ENCODE measurements at regions not wholly inside any gene's neighbourhood (a gene's known extent, or its start where the extent isn't known, plus 50 kb on each side); places are given as distances from the start of the nearest gene placed in this dataset.

GRCh38 chr6:90708206-90708737 lies 121.4 kb upstream of the MAP3K7 start (continued):
- no peak for TF ChIP-seq SPI1 (IDR thresholded peaks at IDR 0.05; ENCODE audit: borderline replicate concordance, insufficient read depth, low read depth, low read length)

- no peaks in the 10 kb centered on the region for H3K79me2 ChIP-seq (ENCODE audit: control insufficient read depth, insufficient read depth, low read length)
- no peak for FAIRE-seq
- ChIA-PET SMC1A (ENCODE audit: uncharacterized antibody, unreplicated experiment) (no interaction called here), POLR2A (no interaction called here), CTCF (no interaction called here), RAD21 (ENCODE audit: unreplicated experiment) (no interaction called here)
- H3K27ac ChIP-seq (ENCODE audit: control insufficient read depth, insufficient read depth): no peak overlapping the region
- H3K4me1 ChIP-seq (ENCODE audit: control insufficient read depth, insufficient read depth, low read length): no peaks in the 10 kb centered on the region
- H4K20me1 ChIP-seq (ENCODE audit: control insufficient read depth, insufficient read depth): no peaks in the 10 kb centered on the region
- H3K9me3 ChIP-seq (replicated peaks; ENCODE audit: control insufficient read depth, insufficient read depth, low read length): no peaks in the 10 kb centered on the region
- DNase-seq (ENCODE audit: low read depth, low spot score): no peak
- BruUV-seq (replicated peaks): no TSS peak
- H3K9ac ChIP-seq (ENCODE audit: control insufficient read depth, insufficient read depth, low read length): no peak overlapping the region
- in situ Hi-C loops (cut with MboI) (no loop called here), intact Hi-C loops (cut with micrococcal nuclease; ENCODE audit: unreplicated experiment) (no loop called here)
- no peak for ATAC-seq
- H3K36me3 ChIP-seq (ENCODE audit: control insufficient read depth in 2 of 2, insufficient read depth in 2 of 2, low read length in 1 of 2): no peaks in the 10 kb centered on the region
- H3K4me3 ChIP-seq: no peak overlapping the region
- TF ChIP-seq BHLHE40 (IDR thresholded peaks at IDR 0.05; ENCODE audit: borderline replicate concordance in 1 of 2, low read depth in 2 of 2, low read length in 1 of 2) (no peak), NFIC (IDR thresholded peaks at IDR 0.05; ENCODE audit: low read depth, low read length) (no peak), IRF4 (IDR thresholded peaks at IDR 0.05; ENCODE audit: low read depth, low read length) (no peak), SREBF1 (IDR thresholded peaks at IDR 0.05; ENCODE audit: low read length) (no peak), YBX1 (IDR thresholded peaks at IDR 0.05) (no peak), KAT2A (conservative IDR thresholded peaks at IDR 0.05; ENCODE audit: control insufficient read depth, low read depth, low read length) (no peak), E2F8 (IDR thresholded peaks at IDR 0.05; ENCODE audit: low read depth, partially characterized antibody) (no peak), ZNF274 (IDR thresholded peaks at IDR 0.05; ENCODE audit: insufficient read depth, insufficient read length) (no peak), HDAC6 (IDR thresholded peaks at IDR 0.05; ENCODE audit: unreplicated experiment) (no peak)
- no peak overlapping the region for H2AFZ ChIP-seq (ENCODE audit: control insufficient read depth, low read depth, low read length)
- H3K27me3 ChIP-seq (replicated peaks in 1 of 2; ENCODE audit: control insufficient read depth in 2 of 2, insufficient read depth in 2 of 2, low read length in 1 of 2): no peaks in the 10 kb centered on the region; a peak in 1 of 4 replicates
- no peak overlapping the region for H3K4me2 ChIP-seq (ENCODE audit: control insufficient read depth, insufficient read depth)
- WGBS (ENCODE audit: insufficient coverage, insufficient replicate concordance, low lambda C conversion rate, missing lambda C conversion rate): 50% methylated on average over 2 of the region's 2 CpGs
Measured at GRCh38 chr6:90707246-90707645, 120.4 kb upstream of the MAP3K7 start.

Measured in GM12878 (cell line).